Spleen (tissue), 7 donors: ENCODE measurements at regions not wholly inside any gene's neighbourhood (a gene's known extent, or its start where the extent isn't known, plus 50 kb on each side); places are given as distances from the start of the nearest gene placed in this dataset.

Source experiments
- CTCF ChIP-seq, 11 experiments: fragments of 200-600 bp in 7 of 11; fragments of 450-650 bp in 4 of 11; sonication (generic) in 4 of 11; IDR thresholded peaks in 8 of 11; conservative IDR thresholded peaks in 3 of 11; 1 replicate in 7 of 11; 2 replicates in 4 of 11; pipeline versions ENCODE4 v1.4.0 to v1.8.0; 2016 to 2021; ENCODE audit warnings: antibody characterized with exemption in 11 of 11, inconsistent platforms in 4 of 11, mild to moderate bottlenecking in 1 of 11
- POLR2A ChIP-seq, 3 donors: fragments of 450-650 bp; IDR thresholded peaks; one replicate each; pipeline ENCODE4 v1.5.1; 2017; ENCODE audit warnings: antibody characterized with exemption in 3 of 3, mild to moderate bottlenecking in 1 of 3
- POLR2AphosphoS5 ChIP-seq, 3 donors: sonication (generic); formaldehyde crosslinking; IDR thresholded peaks; one replicate each; pipeline ENCODE4 v1.5.1; 2017; ENCODE audit warnings: antibody characterized with exemption in 3 of 3
- donor health status: DM: no; HTN: no; CAD: no; lungs with moderate emphysema.
- donor health status: DM: no; HTN: no; CAD: no.
- donor health status: DM: no; HTN: no; CAD: no.

DNA sequence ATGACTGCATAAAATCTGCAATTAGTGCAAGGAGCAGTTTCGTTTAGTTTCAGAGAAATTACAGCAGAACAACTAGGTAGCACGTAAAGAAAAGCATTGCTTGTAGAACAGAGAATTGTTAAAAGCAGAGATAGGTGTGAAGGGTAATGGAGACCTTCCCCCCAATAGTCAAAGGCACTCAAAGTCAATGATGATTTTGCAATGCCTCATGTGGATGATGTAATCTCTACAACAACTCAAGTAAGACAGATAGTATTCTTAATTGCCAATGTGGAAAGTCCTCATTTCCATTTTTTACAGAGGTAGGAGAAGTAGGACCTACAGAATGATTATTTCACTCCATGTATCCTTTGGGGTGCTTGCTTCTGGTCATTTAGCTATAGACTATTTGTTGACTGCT lies 94.3 kb upstream of the GNAI1 start:
- TF ChIP-seq CTCF (IDR thresholded peaks at IDR 0.05 in 8 of 11, conservative IDR thresholded peaks at IDR 0.05 in 3 of 11) (no peak), POLR2AphosphoS5 (IDR thresholded peaks at IDR 0.05) (no peak), POLR2A (IDR thresholded peaks at IDR 0.05) (no peak)
